ENCODE measurements at regions not wholly inside any gene's neighbourhood (a gene's known extent, or its start where the extent isn't known, plus 50 kb on each side); places are given as distances from the start of the nearest gene placed in this dataset.

GRCh38 chr18:78871618-78872017 lies 108.0 kb upstream of the SALL3 start:
- TF ChIP-seq EZH2 (IDR thresholded peaks at IDR 0.05; ENCODE audit: insufficient read depth, poor library complexity, severe bottlenecking) (no peak), EZH2phosphoT487 (IDR thresholded peaks at IDR 0.05; ENCODE audit: insufficient read depth, low read depth) (no peak)
